KBM-7 (cell line): ENCODE measurements at regions not wholly inside any gene's neighbourhood (a gene's known extent, or its start where the extent isn't known, plus 50 kb on each side); places are given as distances from the start of the nearest gene placed in this dataset.

Experiments
- DNase-seq: peaks from one replicate; pipeline ENCODE4 v3.0.0-alpha.2; 2015
- in situ Hi-C: fragments of 300-500 bp; cut with MboI; formaldehyde crosslinking; loops from 2 replicates; pipeline ENCODE4 v1.14.3; 2020; ENCODE audit warnings: low sequenced_read_pairs, low pct_unique_long_range_greater_than_20kb, mixed read lengths

GRCh38 chr17:34782271-34782670, 179.0 kb downstream of the CCT6B start:
- in situ Hi-C loops = no loop called here
- no peak for DNase-seq

- no peak for DNase-seq
- in situ Hi-C loops = no loop called here
These were observed 179.6 kb downstream of the CCT6B start for GRCh38 chr17:34781571-34782108.

- no peak for DNase-seq
- in situ Hi-C loops = no loop called here
These were observed 180.2 kb downstream of the CCT6B start for GRCh38 chr17:34781071-34781470.

- in situ Hi-C loops = no loop called here
- DNase-seq = no peak
These were observed 180.8 kb downstream of the CCT6B start for GRCh38 chr17:34780438-34780837.

GRCh38 chr17:34776456-34777443, 184.5 kb downstream of the CCT6B start:
- no peak for DNase-seq
- in situ Hi-C loops = no loop called here

- in situ Hi-C loops = no loop called here
- no peak for DNase-seq
These were observed 188.2 kb downstream of the CCT6B start for GRCh38 chr17:34773036-34773435.

- no peak for DNase-seq
- in situ Hi-C loops = no loop called here
These were observed 189.4 kb downstream of the CCT6B start for GRCh38 chr17:34771891-34772290.

- no peak for DNase-seq
- in situ Hi-C loops = no loop called here
These were observed 190.7 kb downstream of the CCT6B start for GRCh38 chr17:34770586-34770985.

- no peak for DNase-seq
- in situ Hi-C loops = no loop called here
These were observed 190.5 kb downstream of the TMEM132E start for GRCh38 chr17:34769899-34770298.

- no peak for DNase-seq
- in situ Hi-C loops = no loop called here
These were observed 189.7 kb downstream of the TMEM132E start for GRCh38 chr17:34769049-34769448.

GRCh38 chr17:34765291-34765690, 185.9 kb downstream of the TMEM132E start:
- DNase-seq = no peak
- in situ Hi-C loops = no loop called here

GRCh38 chr17:34764716-34765115, 185.3 kb downstream of the TMEM132E start:
- in situ Hi-C loops = no loop called here
- DNase-seq = no peak

- in situ Hi-C loops = no loop called here
- no peak for DNase-seq
These were observed 184.6 kb downstream of the TMEM132E start for GRCh38 chr17:34763728-34764665.

- DNase-seq = no peak
- in situ Hi-C loops = no loop called here
These were observed 182.7 kb downstream of the TMEM132E start for GRCh38 chr17:34762078-34762477.

GRCh38 chr17:34761646-34762045, 182.3 kb downstream of the TMEM132E start:
- in situ Hi-C loops = no loop called here
- no peak for DNase-seq

- DNase-seq = no peak
- in situ Hi-C loops = no loop called here
These were observed 181.6 kb downstream of the TMEM132E start for GRCh38 chr17:34760931-34761495.

GRCh38 chr17:34758718-34759117, 179.3 kb downstream of the TMEM132E start:
- in situ Hi-C loops = no loop called here
- DNase-seq = no peak

- DNase-seq = no peak
- in situ Hi-C loops = no loop called here
These were observed 178.9 kb downstream of the TMEM132E start for GRCh38 chr17:34758316-34758715.

- in situ Hi-C loops = no loop called here
These were observed 178.2 kb downstream of the TMEM132E start for GRCh38 chr17:34757611-34758010.

More at GRCh38 chr17:34757611-34758010, 178.2 kb downstream of the TMEM132E start:
- no peak for DNase-seq
